ENCODE measurements at regions not wholly inside any gene's neighbourhood (a gene's known extent, or its start where the extent isn't known, plus 50 kb on each side); places are given as distances from the start of the nearest gene placed in this dataset.

DNA sequence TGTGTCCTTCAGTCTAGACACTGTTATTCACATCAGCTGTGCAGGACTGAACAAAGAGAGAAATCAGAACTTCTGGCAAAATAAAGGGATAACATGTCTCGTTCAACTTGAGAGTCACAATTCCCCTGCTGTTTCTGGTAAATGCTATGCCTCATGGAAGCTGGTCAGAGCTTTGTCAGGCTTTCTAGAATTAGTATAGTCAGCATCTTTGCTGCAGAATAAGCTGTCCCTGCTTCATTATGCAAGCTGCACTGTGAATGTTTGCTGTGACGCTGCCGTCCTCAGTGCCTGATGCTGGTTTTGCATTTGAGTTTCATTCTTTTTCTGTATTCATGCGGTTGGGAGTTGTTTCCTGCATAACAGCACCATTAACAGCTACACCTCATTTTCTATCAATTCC lies 96.4 kb upstream of the KCNJ6 start:
- in situ Hi-C loops (cut with MboI; ENCODE audit: low sequenced_read_pairs) = no loop called here
- no peak overlapping the region for H4K5ac ChIP-seq (ENCODE audit: low read depth, low read length)
- CTCF ChIA-PET = no interaction called here

More for the DNA sequence above, 96.4 kb upstream of the KCNJ6 start:
- Histone ChIP-seq H2BK15ac (ENCODE audit: low read depth, low read length) (no peak overlapping the region), H3K27me3 (ENCODE audit: control insufficient read depth, insufficient read depth, low read length) (peaks cover 7% of the 10 kb centered on the region), H3K9ac (ENCODE audit: low read depth, low read length) (no peak overlapping the region), H2AK5ac (ENCODE audit: low read depth, low read length) (no peak overlapping the region), H2BK5ac (ENCODE audit: low read depth, low read length, poor library complexity, severe bottlenecking) (no peak overlapping the region), H3K4me1 (ENCODE audit: control insufficient read depth, insufficient read depth, low read length) (no peaks in the 10 kb centered on the region), H3K18ac (ENCODE audit: low read depth, low read length) (no peak overlapping the region), H3K4me2 (ENCODE audit: low read depth, low read length) (no peak overlapping the region), H3K14ac (replicated peaks; ENCODE audit: low read depth, low read length) (no peak overlapping the region), H3K79me1 (ENCODE audit: low read depth in 1 of 2, low read length in 2 of 2) (no peaks in the 10 kb centered on the region), H2BK120ac (ENCODE audit: low read depth, low read length) (no peak overlapping the region), H3K4me3 (ENCODE audit: insufficient read depth, low read depth, low read length) (no peak overlapping the region), H3K4ac (ENCODE audit: low read depth, low read length) (no peak overlapping the region), H3K23ac (ENCODE audit: low read depth, low read length) (no peak overlapping the region), H3K27ac (ENCODE audit: insufficient read depth, low read length) (no peak overlapping the region), H4K20me1 (ENCODE audit: insufficient read depth, low read length) (no peaks in the 10 kb centered on the region), H3K56ac (ENCODE audit: extremely low read depth, insufficient read depth, low read length) (no peak overlapping the region), H4K91ac (ENCODE audit: insufficient read depth, low read depth, low read length) (no peak overlapping the region), H3K9me1 (ENCODE audit: insufficient read depth, low read length) (no peaks in the 10 kb centered on the region), H2BK20ac (ENCODE audit: low read depth, low read length) (no peak overlapping the region), H2AK9ac (replicated peaks; ENCODE audit: low read depth, low read length, poor library complexity) (no peak overlapping the region), H3K36me3 (ENCODE audit: control insufficient read depth, insufficient read depth, low read length) (no peaks in the 10 kb centered on the region), H3K9me3 (ENCODE audit: control insufficient read depth, insufficient read depth, low read length) (no peaks in the 10 kb centered on the region), H4K8ac (ENCODE audit: low read depth in 2 of 2, low read length in 2 of 2) (no peak overlapping the region), H2AFZ (replicated peaks; ENCODE audit: low read length, poor library complexity) (no peak overlapping the region)
- DNase-seq (no peak), ATAC-seq (ENCODE audit: low read depth) (no peak)
- BruUV-seq (replicated peaks) = no TSS peak
- TF ChIP-seq, protein P1, sequence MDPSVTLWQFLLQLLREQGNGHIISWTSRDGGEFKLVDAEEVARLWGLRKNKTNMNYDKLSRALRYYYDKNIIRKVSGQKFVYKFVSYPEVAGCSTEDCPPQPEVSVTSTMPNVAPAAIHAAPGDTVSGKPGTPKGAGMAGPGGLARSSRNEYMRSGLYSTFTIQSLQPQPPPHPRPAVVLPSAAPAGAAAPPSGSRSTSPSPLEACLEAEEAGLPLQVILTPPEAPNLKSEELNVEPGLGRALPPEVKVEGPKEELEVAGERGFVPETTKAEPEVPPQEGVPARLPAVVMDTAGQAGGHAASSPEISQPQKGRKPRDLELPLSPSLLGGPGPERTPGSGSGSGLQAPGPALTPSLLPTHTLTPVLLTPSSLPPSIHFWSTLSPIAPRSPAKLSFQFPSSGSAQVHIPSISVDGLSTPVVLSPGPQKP (IDR thresholded peaks at IDR 0.05; ENCODE audit: borderline replicate concordance, low read depth, low read length) = no peak
- TF ChIP-seq MAZ (IDR thresholded peaks at IDR 0.05; ENCODE audit: borderline replicate concordance, low read depth, low read length) = no peak
- TF ChIP-seq MAFK (IDR thresholded peaks at IDR 0.05; ENCODE audit: low read depth, low read length) = no peak; the same call in 1 of the 2 replicates
- TF ChIP-seq CHD1 (IDR thresholded peaks at IDR 0.05; ENCODE audit: low read depth, low read length) = no peak
- no peak for TF ChIP-seq RFX5 (IDR thresholded peaks at IDR 0.05; ENCODE audit: low read depth, low read length)
- no peak for TF ChIP-seq POLR2A (IDR thresholded peaks at IDR 0.05; ENCODE audit: low read depth, low read length)
- no peak for TF ChIP-seq BHLHE40 (IDR thresholded peaks at IDR 0.05; ENCODE audit: low read depth, low read length)
- no peak for TF ChIP-seq CEBPB (IDR thresholded peaks at IDR 0.05; ENCODE audit: low read depth, low read length)
- TF ChIP-seq SMC3 (IDR thresholded peaks at IDR 0.05; ENCODE audit: low read depth, low read length) = no peak
- TF ChIP-seq, protein P2, sequence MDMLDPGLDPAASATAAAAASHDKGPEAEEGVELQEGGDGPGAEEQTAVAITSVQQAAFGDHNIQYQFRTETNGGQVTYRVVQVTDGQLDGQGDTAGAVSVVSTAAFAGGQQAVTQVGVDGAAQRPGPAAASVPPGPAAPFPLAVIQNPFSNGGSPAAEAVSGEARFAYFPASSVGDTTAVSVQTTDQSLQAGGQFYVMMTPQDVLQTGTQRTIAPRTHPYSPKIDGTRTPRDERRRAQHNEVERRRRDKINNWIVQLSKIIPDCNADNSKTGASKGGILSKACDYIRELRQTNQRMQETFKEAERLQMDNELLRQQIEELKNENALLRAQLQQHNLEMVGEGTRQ (IDR thresholded peaks at IDR 0.05; ENCODE audit: low read depth, low read length) = no peak
- no peak for TF ChIP-seq FOS (IDR thresholded peaks at IDR 0.05; ENCODE audit: low read depth, low read length)
- no peak for TF ChIP-seq RAD21 (IDR thresholded peaks at IDR 0.05; ENCODE audit: low read length)
- TF ChIP-seq MXI1 (IDR thresholded peaks at IDR 0.05; ENCODE audit: borderline replicate concordance, low read depth, low read length) = no peak
- intact Hi-C loops (cut with micrococcal nuclease) = no loop called here
- POLR2A ChIA-PET (ENCODE audit: unreplicated experiment) = no interaction called here
- dilution Hi-C loops (cut with HindIII; ENCODE audit: low sequenced_read_pairs, unreplicated experiment) = no loop called here
- 10% methylated on average over 2 of the region's 4 CpGs; no CpG with 5 or more reads in 1 of the 2 experiments for WGBS, 2 experiments (ENCODE audit: extremely low coverage in 2 of 2, insufficient read length in 1 of 2)

Data from IMR-90 (cell line).